AG04450 (cell line): ENCODE measurements at regions not wholly inside any gene's neighbourhood (a gene's known extent, or its start where the extent isn't known, plus 50 kb on each side); places are given as distances from the start of the nearest gene placed in this dataset.

Experiments used
- CTCF ChIA-PET: fragments of 300-600, 350-600 bp; formaldehyde crosslinking; extraction: SDS; loops from one replicate; lab custom pipeline; 2022; ENCODE audit warnings: antibody characterized with exemption, inconsistent platforms; lab: Charles Lee
- POLR2A ChIA-PET: fragments of 350-600 bp; formaldehyde crosslinking; extraction: SDS; loops from one replicate; lab custom pipeline; 2021; ENCODE audit warnings: antibody characterized with exemption, inconsistent platforms; lab: Yijun Ruan, JAX
- DNase-seq: peaks from one replicate; pipeline ENCODE4 v3.0.0-alpha.2; 2011; ENCODE audit warnings: low read depth, low spot score
- H3K27ac ChIP-seq: one replicate; pipeline ENCODE4 v1.5.1; 2012; ENCODE audit warnings: low read depth, low read length, control low read depth
- H3K27me3 ChIP-seq: one replicate; pipeline ENCODE4 v1.6.0; 2012; ENCODE audit warnings: low read length; ENCODE audit not compliant: control insufficient read depth, insufficient read depth
- H3K4me3 ChIP-seq: 2 replicates; pipeline ENCODE4 v1.5.1; 2011; ENCODE audit warnings: mild to moderate bottlenecking, low read depth, low read length, control low read depth
- H3K9me3 ChIP-seq: 2 replicates; pipeline ENCODE4 v1.5.1; 2012; ENCODE audit warnings: low read length; ENCODE audit not compliant: control insufficient read depth, insufficient read depth
- TF ChIP-seq, protein P1 (sequence below): IDR thresholded peaks from 2 replicates; pipeline ENCODE4 v1.5.1; 2011; ENCODE audit warnings: low read depth, low read length, control low read depth, inconsistent platforms

DNA sequence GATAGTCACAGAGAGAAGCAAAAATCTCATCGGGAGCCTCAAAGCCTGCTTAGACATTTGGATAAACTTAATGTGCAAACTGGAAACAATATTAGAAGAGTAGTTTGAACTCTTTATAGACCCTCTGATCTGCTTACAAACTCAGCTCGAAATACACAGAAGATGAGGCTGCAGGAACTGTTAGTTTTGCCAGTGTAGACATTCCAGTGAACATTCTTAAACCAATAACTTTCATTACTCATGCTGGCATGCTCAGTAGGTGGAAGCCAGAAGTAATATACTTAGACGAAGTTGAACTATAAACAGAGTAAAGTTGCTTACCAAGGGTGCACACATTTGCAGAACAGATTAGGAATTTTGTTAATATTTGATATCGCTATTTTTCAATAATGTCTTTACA is 303.5 kb downstream of the ANKRD50 start:
- no peak overlapping the region for H3K4me3 ChIP-seq
- H3K27me3 ChIP-seq, result no peaks in the 10 kb centered on the region
- TF ChIP-seq, protein P1, sequence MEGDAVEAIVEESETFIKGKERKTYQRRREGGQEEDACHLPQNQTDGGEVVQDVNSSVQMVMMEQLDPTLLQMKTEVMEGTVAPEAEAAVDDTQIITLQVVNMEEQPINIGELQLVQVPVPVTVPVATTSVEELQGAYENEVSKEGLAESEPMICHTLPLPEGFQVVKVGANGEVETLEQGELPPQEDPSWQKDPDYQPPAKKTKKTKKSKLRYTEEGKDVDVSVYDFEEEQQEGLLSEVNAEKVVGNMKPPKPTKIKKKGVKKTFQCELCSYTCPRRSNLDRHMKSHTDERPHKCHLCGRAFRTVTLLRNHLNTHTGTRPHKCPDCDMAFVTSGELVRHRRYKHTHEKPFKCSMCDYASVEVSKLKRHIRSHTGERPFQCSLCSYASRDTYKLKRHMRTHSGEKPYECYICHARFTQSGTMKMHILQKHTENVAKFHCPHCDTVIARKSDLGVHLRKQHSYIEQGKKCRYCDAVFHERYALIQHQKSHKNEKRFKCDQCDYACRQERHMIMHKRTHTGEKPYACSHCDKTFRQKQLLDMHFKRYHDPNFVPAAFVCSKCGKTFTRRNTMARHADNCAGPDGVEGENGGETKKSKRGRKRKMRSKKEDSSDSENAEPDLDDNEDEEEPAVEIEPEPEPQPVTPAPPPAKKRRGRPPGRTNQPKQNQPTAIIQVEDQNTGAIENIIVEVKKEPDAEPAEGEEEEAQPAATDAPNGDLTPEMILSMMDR, result no peak
- CTCF ChIA-PET, result no interaction called here
- POLR2A ChIA-PET, result no interaction called here
- no peaks in the 10 kb centered on the region for H3K9me3 ChIP-seq
- H3K27ac ChIP-seq, result no peak overlapping the region
- no peak for DNase-seq

GRCh38 chr4:124414276-124415040 is 298.1 kb downstream of the ANKRD50 start:
- Histone ChIP-seq H3K27ac (no peak overlapping the region), H3K9me3 (no peaks in the 10 kb centered on the region), H3K27me3 (no peaks in the 10 kb centered on the region), H3K4me3 (no peak overlapping the region)
- CTCF ChIA-PET, result no interaction called here
- no peak for DNase-seq
- TF ChIP-seq, protein P1, result no peak
- POLR2A ChIA-PET, result no interaction called here

GRCh38 chr4:124415146-124415545 is 297.4 kb downstream of the ANKRD50 start:
- CTCF ChIA-PET, result no interaction called here
- Histone ChIP-seq H3K4me3 (peak overlapping the region; percentile 48), H3K9me3 (no peaks in the 10 kb centered on the region), H3K27ac (peak overlapping the region; percentile 78), H3K27me3 (no peaks in the 10 kb centered on the region)
- no peak for DNase-seq
- POLR2A ChIA-PET, result no interaction called here
- TF ChIP-seq, protein P1, result no peak

- TF ChIP-seq, protein P1, result no peak
- Histone ChIP-seq H3K27me3 (no peaks in the 10 kb centered on the region), H3K9me3 (no peaks in the 10 kb centered on the region), H3K27ac (no peak overlapping the region), H3K4me3 (no peak overlapping the region)
- DNase-seq, result no peak
- POLR2A ChIA-PET, result no interaction called here
- CTCF ChIA-PET, result no interaction called here
Measured at GRCh38 chr4:124417371-124417770, 295.2 kb downstream of the ANKRD50 start.

DNA sequence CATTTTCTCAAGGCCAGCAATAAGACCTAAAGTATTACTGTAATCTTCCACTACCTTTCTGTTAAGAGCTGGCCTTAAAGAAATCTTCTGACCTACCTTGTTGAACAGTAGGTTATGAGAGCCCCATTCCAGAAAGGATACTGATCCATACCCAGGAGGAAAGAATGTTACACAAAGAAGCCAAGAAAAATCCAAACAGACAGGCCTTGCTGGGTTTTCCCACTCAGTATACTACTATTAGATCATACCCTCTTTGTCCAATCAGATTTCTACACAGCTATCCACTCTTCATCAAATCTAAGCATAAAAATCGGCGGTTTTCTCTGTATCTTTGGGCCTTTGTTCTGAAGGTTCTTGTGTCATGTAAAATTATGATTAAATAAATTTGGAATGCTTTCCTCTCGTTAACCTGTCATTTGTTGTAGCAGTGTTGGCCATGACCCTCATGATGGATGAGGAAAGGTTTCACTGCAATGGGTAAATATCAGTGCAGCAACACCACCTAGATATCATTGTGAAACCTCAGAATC is 292.3 kb downstream of the ANKRD50 start:
- no peaks in the 10 kb centered on the region for H3K9me3 ChIP-seq
- ChIA-PET POLR2A (no interaction called here), CTCF (no interaction called here)
- H3K4me3 ChIP-seq, result no peak overlapping the region
- TF ChIP-seq, protein P1, result no peak
- H3K27ac ChIP-seq, result no peak overlapping the region
- DNase-seq, result no peak
- no peaks in the 10 kb centered on the region for H3K27me3 ChIP-seq
